ENCODE measurements at regions not wholly inside any gene's neighbourhood (a gene's known extent, or its start where the extent isn't known, plus 50 kb on each side); places are given as distances from the start of the nearest gene placed in this dataset.

DNA sequence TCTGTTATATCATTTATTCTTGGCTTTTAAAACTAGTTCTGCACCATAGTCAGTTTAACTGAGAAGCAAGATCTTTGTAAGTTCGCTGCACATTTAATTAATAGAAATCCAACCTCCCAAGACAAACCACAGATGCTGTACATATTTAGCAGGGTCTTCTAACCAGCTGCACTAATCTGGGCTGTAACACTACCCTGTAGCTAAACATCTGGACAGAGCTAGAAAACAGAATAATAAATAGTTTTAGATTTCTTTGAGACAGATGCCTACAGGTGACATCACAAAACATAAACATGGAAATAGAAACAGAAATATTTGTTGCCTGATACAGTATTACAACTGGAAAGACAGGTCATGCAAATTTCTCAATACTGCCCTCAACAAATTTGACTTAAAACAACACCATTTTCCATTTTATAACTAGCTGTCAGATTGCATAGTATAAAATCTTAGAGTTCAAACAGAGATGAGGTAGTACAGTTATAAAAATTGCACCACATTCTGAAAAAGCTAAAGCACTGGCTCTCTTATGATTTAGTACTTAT is 315.1 kb downstream of the NR4A2 start:
- TF ChIP-seq, protein P1, sequence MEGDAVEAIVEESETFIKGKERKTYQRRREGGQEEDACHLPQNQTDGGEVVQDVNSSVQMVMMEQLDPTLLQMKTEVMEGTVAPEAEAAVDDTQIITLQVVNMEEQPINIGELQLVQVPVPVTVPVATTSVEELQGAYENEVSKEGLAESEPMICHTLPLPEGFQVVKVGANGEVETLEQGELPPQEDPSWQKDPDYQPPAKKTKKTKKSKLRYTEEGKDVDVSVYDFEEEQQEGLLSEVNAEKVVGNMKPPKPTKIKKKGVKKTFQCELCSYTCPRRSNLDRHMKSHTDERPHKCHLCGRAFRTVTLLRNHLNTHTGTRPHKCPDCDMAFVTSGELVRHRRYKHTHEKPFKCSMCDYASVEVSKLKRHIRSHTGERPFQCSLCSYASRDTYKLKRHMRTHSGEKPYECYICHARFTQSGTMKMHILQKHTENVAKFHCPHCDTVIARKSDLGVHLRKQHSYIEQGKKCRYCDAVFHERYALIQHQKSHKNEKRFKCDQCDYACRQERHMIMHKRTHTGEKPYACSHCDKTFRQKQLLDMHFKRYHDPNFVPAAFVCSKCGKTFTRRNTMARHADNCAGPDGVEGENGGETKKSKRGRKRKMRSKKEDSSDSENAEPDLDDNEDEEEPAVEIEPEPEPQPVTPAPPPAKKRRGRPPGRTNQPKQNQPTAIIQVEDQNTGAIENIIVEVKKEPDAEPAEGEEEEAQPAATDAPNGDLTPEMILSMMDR (IDR thresholded peaks at IDR 0.05; ENCODE audit: low read depth, low read length): no peak
- TF ChIP-seq EZH2phosphoT487 (IDR thresholded peaks at IDR 0.05; ENCODE audit: low read depth): no peak
